ENCODE measurements at regions not wholly inside any gene's neighbourhood (a gene's known extent, or its start where the extent isn't known, plus 50 kb on each side); places are given as distances from the start of the nearest gene placed in this dataset.
"Not testable (repeated sequence)": the region's sequence is repeated elsewhere in the genome, so short reads cannot be mapped to it uniquely, and the experiment has no call there.

GRCh38 chr5:92237896-92238295 lies 854.8 kb upstream of the ARRDC3 start:
- Histone ChIP-seq H3K4me1 (ENCODE audit: control insufficient read depth in 2 of 3, insufficient read depth in 2 of 3, low read depth in 1 of 3, low read length in 3 of 3) (no peaks in the 10 kb centered on the region), H3K27me3 (ENCODE audit: control insufficient read depth, insufficient read depth, low read length) (no peaks in the 10 kb centered on the region), H3K36me3 (ENCODE audit: control insufficient read depth in 2 of 3, insufficient read depth in 3 of 3, low read length in 3 of 3) (no peaks in the 10 kb centered on the region), H3K9ac (ENCODE audit: low read length in 3 of 3) (no peak overlapping the region), H3K27ac (ENCODE audit: low read depth in 2 of 2, low read length in 2 of 2) (no peak overlapping the region), H3K9me3 (ENCODE audit: control insufficient read depth in 2 of 3, insufficient read depth in 1 of 3, low read length in 3 of 3) (no peaks in the 10 kb centered on the region), H3K4me3 (ENCODE audit: low read length in 3 of 3) (no peak overlapping the region)
- DNase-seq (no peak), FAIRE-seq (no peak)
- intact Hi-C loops (cut with DNase I), result no loop called here
- TF ChIP-seq CTCF (IDR thresholded peaks at IDR 0.05; ENCODE audit: borderline replicate concordance, extremely low read depth, insufficient read depth), result no peak

- FAIRE-seq (no peak), DNase-seq (no peak)
- no peak overlapping the region for H3K9ac ChIP-seq (ENCODE audit: low read length in 3 of 3)
- no peak overlapping the region for H3K4me3 ChIP-seq (ENCODE audit: low read length in 3 of 3)
- no peaks in the 10 kb centered on the region for H3K27me3 ChIP-seq (ENCODE audit: control insufficient read depth, insufficient read depth, low read length)
- H3K36me3 ChIP-seq (ENCODE audit: control insufficient read depth in 2 of 3, insufficient read depth in 3 of 3, low read length in 3 of 3), result no peaks in the 10 kb centered on the region
- TF ChIP-seq CTCF (IDR thresholded peaks at IDR 0.05; ENCODE audit: borderline replicate concordance, extremely low read depth, insufficient read depth), result no peak
- peaks cover 0 to 4% (median 0%) of the 10 kb centered on the region in 3 donors for H3K9me3 ChIP-seq (ENCODE audit: control insufficient read depth in 2 of 3, insufficient read depth in 1 of 3, low read length in 3 of 3)
- intact Hi-C loops (cut with DNase I), result no loop called here
- no peak overlapping the region for H3K27ac ChIP-seq (ENCODE audit: low read depth in 2 of 2, low read length in 2 of 2)
- H3K4me1 ChIP-seq (ENCODE audit: control insufficient read depth in 2 of 3, insufficient read depth in 2 of 3, low read depth in 1 of 3, low read length in 3 of 3), result no peaks in the 10 kb centered on the region
Measured at GRCh38 chr5:92222449-92222848, 839.3 kb upstream of the ARRDC3 start.

GRCh38 chr5:92216852-92217251 lies 833.7 kb upstream of the ARRDC3 start:
- FAIRE-seq; H3K4me3 ChIP-seq (ENCODE audit: low read length in 3 of 3); intact Hi-C loops (cut with DNase I); H3K9me3 ChIP-seq (ENCODE audit: control insufficient read depth in 2 of 3, insufficient read depth in 1 of 3, low read length in 3 of 3); H3K27me3 ChIP-seq (ENCODE audit: control insufficient read depth, insufficient read depth, low read length); H3K27ac ChIP-seq (ENCODE audit: low read depth in 2 of 2, low read length in 2 of 2); H3K36me3 ChIP-seq (ENCODE audit: control insufficient read depth in 2 of 3, insufficient read depth in 3 of 3, low read length in 3 of 3); H3K4me1 ChIP-seq (ENCODE audit: control insufficient read depth in 2 of 3, insufficient read depth in 2 of 3, low read depth in 1 of 3, low read length in 3 of 3); DNase-seq; H3K9ac ChIP-seq (ENCODE audit: low read length in 3 of 3): not testable (repeated sequence)

- TF ChIP-seq CTCF (IDR thresholded peaks at IDR 0.05; ENCODE audit: borderline replicate concordance, extremely low read depth, insufficient read depth), result no peak
- Histone ChIP-seq H3K9ac (ENCODE audit: low read length in 3 of 3) (no peak overlapping the region), H3K4me3 (ENCODE audit: low read length in 3 of 3) (no peak overlapping the region), H3K4me1 (ENCODE audit: control insufficient read depth in 2 of 3, insufficient read depth in 2 of 3, low read depth in 1 of 3, low read length in 3 of 3) (no peaks in the 10 kb centered on the region), H3K27me3 (ENCODE audit: control insufficient read depth, insufficient read depth, low read length) (no peaks in the 10 kb centered on the region), H3K36me3 (ENCODE audit: control insufficient read depth in 2 of 3, insufficient read depth in 3 of 3, low read length in 3 of 3) (no peaks in the 10 kb centered on the region), H3K9me3 (ENCODE audit: control insufficient read depth in 2 of 3, insufficient read depth in 1 of 3, low read length in 3 of 3) (peaks cover 0 to 3% (median 0%) of the 10 kb centered on the region in 3 donors), H3K27ac (ENCODE audit: low read depth in 2 of 2, low read length in 2 of 2) (no peak overlapping the region)
- intact Hi-C loops (cut with DNase I), result no loop called here
- DNase-seq, result no peak
- FAIRE-seq, result no peak
Measured at GRCh38 chr5:92215116-92215515, 832.0 kb upstream of the ARRDC3 start.
